Muscle of leg (tissue), 3 donors: ENCODE measurements at regions not wholly inside any gene's neighbourhood (a gene's known extent, or its start where the extent isn't known, plus 50 kb on each side); places are given as distances from the start of the nearest gene placed in this dataset.

Experiments
- DNase-seq: peaks from one replicate; pipeline ENCODE4 v3.0.0; 2013
- H3K27ac ChIP-seq: one replicate; pipeline ENCODE4 v1.5.1; 2013; ENCODE audit warnings: mild to moderate bottlenecking, low read length, control low read depth
- H3K27me3 ChIP-seq: one replicate; pipeline ENCODE4 v1.6.1; 2013; ENCODE audit warnings: low read length; ENCODE audit not compliant: control insufficient read depth, insufficient read depth
- H3K36me3 ChIP-seq: one replicate; pipeline ENCODE4 v1.6.1; 2013; ENCODE audit warnings: low read length; ENCODE audit not compliant: control insufficient read depth, insufficient read depth
- H3K4me1 ChIP-seq: one replicate; pipeline ENCODE4 v1.6.1; 2013; ENCODE audit warnings: low read length; ENCODE audit not compliant: control insufficient read depth, insufficient read depth
- H3K4me3 ChIP-seq: one replicate; pipeline ENCODE4 v1.5.1; 2013; ENCODE audit warnings: low read length, control low read depth
- H3K9me3 ChIP-seq: replicated peaks from 2 replicates; pipeline ENCODE4 v1.6.1; 2013; ENCODE audit warnings: low read depth, low read length; ENCODE audit not compliant: control insufficient read depth
- WGBS: methylation state at CpG from one replicate; pipeline ENCODE4 v1.1.5; 2013; ENCODE audit warnings: missing lambda C conversion rate; ENCODE audit not compliant: insufficient coverage; 5-methylcytosine and 5-hydroxymethylcytosine counted together

- WGBS: 76% methylated on average over 5 of the region's 5 CpGs
- Histone ChIP-seq H3K9me3 (no peaks in the 10 kb centered on the region), H3K27me3 (peaks cover 8% of the 10 kb centered on the region), H3K36me3 (no peaks in the 10 kb centered on the region), H3K27ac (no peak overlapping the region), H3K4me1 (no peaks in the 10 kb centered on the region), H3K4me3 (no peak overlapping the region)
- no peak for DNase-seq
These were observed 149.3 kb downstream of the SYF2 start for GRCh38 chr1:25082995-25083394.

GRCh38 chr1:25082216-25082899, 149.9 kb downstream of the SYF2 start:
- Histone ChIP-seq H3K4me3 (no peak overlapping the region), H3K9me3 (peaks cover under 1% of the 10 kb centered on the region), H3K4me1 (no peaks in the 10 kb centered on the region), H3K27ac (no peak overlapping the region), H3K36me3 (no peaks in the 10 kb centered on the region), H3K27me3 (peaks cover 4% of the 10 kb centered on the region)
- DNase-seq: no peak
- WGBS: 85% methylated on average over 18 of the region's 25 CpGs

- H3K27me3 ChIP-seq: peaks cover 2% of the 10 kb centered on the region
- H3K27ac ChIP-seq: no peak overlapping the region
- H3K4me3 ChIP-seq: no peak overlapping the region
- H3K36me3 ChIP-seq: no peaks in the 10 kb centered on the region
- H3K4me1 ChIP-seq: no peaks in the 10 kb centered on the region
- 69% methylated on average over 2 of the region's 2 CpGs for WGBS
- H3K9me3 ChIP-seq: peaks cover 6% of the 10 kb centered on the region
- DNase-seq: no peak
These were observed 150.8 kb downstream of the SYF2 start for GRCh38 chr1:25081496-25081895.

GRCh38 chr1:25080294-25081209, 150.5 kb upstream of the RUNX3 start:
- Histone ChIP-seq H3K36me3 (no peaks in the 10 kb centered on the region), H3K4me3 (no peak overlapping the region)
- 64% methylated on average over 5 of the region's 8 CpGs for WGBS

GRCh38 chr1:25079048-25079447, 149.0 kb upstream of the RUNX3 start:
- Histone ChIP-seq H3K36me3 (no peaks in the 10 kb centered on the region), H3K27me3 (peaks cover 2% of the 10 kb centered on the region), H3K27ac (no peak overlapping the region), H3K4me3 (no peak overlapping the region), H3K4me1 (no peaks in the 10 kb centered on the region), H3K9me3 (peaks cover 6% of the 10 kb centered on the region)
- no peak for DNase-seq

More at GRCh38 chr1:25080294-25081209, 150.5 kb upstream of the RUNX3 start:
- H3K27me3 ChIP-seq: peaks cover 2% of the 10 kb centered on the region
- DNase-seq: no peak
- H3K9me3 ChIP-seq: peaks cover 6% of the 10 kb centered on the region
- H3K27ac ChIP-seq: no peak overlapping the region
- no peaks in the 10 kb centered on the region for H3K4me1 ChIP-seq

- no peaks in the 10 kb centered on the region for H3K4me1 ChIP-seq
- no peak overlapping the region for H3K27ac ChIP-seq
- H3K9me3 ChIP-seq: peaks cover 6% of the 10 kb centered on the region
- WGBS: 71% methylated on average over 4 of the region's 13 CpGs
- H3K36me3 ChIP-seq: no peaks in the 10 kb centered on the region
- H3K27me3 ChIP-seq: peaks cover 2% of the 10 kb centered on the region
- H3K4me3 ChIP-seq: no peak overlapping the region
- no peak for DNase-seq
These were observed 144.5 kb upstream of the RUNX3 start for GRCh38 chr1:25074351-25075227.

- DNase-seq: no peak
- Histone ChIP-seq H3K4me1 (no peaks in the 10 kb centered on the region), H3K27ac (no peak overlapping the region), H3K36me3 (no peaks in the 10 kb centered on the region), H3K4me3 (no peak overlapping the region), H3K9me3 (peaks cover 9% of the 10 kb centered on the region), H3K27me3 (peaks cover 2% of the 10 kb centered on the region)
- 46% methylated on average over 5 of the region's 12 CpGs for WGBS
These were observed 143.7 kb upstream of the RUNX3 start for GRCh38 chr1:25073640-25074270.

- peaks cover 2% of the 10 kb centered on the region for H3K27me3 ChIP-seq
- no peak overlapping the region for H3K27ac ChIP-seq
- no peaks in the 10 kb centered on the region for H3K36me3 ChIP-seq
- H3K4me1 ChIP-seq: no peaks in the 10 kb centered on the region
- no peak for DNase-seq
- peaks cover 9% of the 10 kb centered on the region for H3K9me3 ChIP-seq
- H3K4me3 ChIP-seq: no peak overlapping the region
- 72% methylated on average over 5 of the region's 5 CpGs for WGBS
These were observed 142.4 kb upstream of the RUNX3 start for GRCh38 chr1:25072461-25072860.

- Histone ChIP-seq H3K9me3 (peaks cover 3% of the 10 kb centered on the region), H3K27ac (no peak overlapping the region), H3K4me3 (no peak overlapping the region), H3K27me3 (peaks cover 2% of the 10 kb centered on the region), H3K36me3 (no peaks in the 10 kb centered on the region), H3K4me1 (peaks cover 15% of the 10 kb centered on the region)
- whole genome bisulfite sequencing: 94% methylated on average over 3 of the region's 4 CpGs
- no peak for DNase-seq
These were observed 138.8 kb upstream of the RUNX3 start for GRCh38 chr1:25068829-25069228.
